ENCODE measurements at regions not wholly inside any gene's neighbourhood (a gene's known extent, or its start where the extent isn't known, plus 50 kb on each side); places are given as distances from the start of the nearest gene placed in this dataset.

DNA sequence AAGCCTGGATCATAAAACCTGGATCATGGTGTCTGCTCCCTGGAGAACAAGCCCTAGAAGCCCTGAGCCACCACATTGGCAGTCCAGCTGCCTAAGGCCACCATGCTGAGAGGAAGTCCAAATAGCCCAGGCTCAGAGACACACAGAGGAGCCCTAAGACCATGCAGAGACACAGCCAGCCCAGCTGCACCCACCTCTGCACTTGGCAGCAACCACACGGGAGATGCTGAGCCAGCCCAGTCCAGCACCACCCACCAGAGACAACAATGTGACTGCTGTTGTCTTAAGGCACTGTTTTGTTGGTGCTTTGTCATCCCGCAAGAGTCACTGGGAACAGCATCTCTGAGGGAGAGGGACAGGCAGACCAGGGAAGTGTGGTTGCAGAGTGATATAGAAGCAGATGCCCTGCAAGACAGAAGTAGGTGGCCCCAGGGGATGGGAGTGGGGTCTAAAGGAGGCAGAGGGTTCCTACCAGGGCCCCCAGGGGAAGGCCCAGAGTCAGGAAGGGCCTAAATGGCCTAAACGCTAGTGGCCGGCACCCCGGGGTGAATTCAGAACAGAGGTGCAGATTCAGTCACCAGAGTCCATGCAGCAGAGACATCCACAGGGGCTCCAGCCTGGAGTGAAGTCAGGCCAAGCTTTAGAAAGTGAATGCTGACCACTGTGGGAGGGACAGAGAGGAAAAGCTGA is 105.4 kb upstream of the PRR20G start:
- no peak for DNase-seq

- no peak for DNase-seq
Observed at GRCh38 chr3:127392156-127392490, 104.3 kb upstream of the PRR20G start.

GRCh38 chr3:127391436-127392155 is 103.8 kb upstream of the PRR20G start:
- no peak for DNase-seq

DNA sequence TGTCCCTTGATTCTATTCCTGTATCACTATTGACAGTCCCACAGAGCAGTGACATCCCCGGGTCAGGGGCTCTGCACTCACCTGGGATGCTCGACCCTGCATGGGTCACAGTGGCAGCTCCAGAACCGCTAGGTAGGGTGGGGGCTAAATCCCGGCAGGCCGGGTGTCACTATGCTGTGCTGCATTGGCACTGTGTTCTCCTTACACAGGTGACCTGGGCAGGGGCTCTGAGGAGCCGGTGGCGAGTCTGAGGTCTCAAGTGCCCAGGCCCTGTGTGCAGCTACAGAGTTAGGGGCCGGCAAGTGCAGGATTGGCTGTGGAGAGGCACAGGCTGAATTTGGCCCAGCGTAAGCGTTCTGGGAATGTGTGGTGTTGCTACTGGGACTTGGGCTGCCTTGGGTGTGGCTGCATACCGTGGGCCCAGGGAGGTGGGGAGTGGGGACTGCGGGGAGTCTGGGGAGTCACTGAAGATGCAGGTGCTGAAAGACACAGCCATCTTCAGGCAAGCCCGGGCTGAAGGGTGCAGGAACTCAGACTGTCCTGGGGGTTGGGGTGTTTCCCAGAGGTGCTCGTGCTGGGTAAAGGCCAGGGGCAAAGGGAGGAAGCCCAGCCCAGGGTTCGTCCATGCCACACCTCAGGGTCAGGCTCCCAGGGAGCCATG is 102.6 kb upstream of the PRR20G start:
- DNase-seq: no peak

GRCh38 chr3:127389913-127390312 is 102.1 kb upstream of the PRR20G start:
- no peak for DNase-seq

DNA sequence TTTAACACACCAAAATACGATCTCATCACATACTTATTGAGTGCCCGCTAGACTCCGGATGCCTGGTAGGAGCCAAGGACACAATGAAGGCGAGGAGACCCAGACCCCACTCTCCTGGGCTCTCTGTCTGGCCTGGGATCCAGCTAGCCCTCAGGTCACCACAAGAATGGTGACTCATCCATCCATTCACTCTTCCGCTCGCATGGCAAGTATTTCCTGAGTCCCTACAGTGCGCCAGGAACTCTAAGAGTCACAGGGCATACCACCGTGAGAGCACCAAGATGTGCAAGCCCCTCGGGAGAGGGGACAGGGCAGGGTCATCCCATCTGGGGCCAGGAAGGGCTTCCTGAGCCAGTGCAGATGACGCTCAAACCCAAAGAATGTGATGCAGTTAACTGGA is 101.6 kb upstream of the PRR20G start:
- no peak for DNase-seq

DNA sequence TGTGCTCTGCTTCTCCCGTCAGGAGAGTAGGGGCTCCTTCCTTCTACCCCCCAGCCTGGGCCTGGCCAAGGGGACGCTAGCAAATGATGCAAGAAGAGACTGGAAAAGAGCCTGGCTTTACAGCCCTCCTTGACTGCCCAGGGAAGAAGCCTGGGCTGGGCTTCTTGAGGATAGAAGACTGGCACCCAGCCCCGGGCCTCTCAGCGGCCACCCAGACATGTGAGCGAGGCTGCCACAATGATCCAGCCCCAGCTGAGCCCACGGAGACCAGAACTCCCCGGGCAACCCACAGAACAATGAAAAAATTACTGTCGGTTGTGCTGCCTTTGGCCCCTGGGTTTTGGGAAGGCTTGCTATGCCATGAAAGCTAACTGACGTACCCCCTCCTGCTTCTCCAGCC is 100.6 kb upstream of the PRR20G start:
- DNase-seq: no peak

DNA sequence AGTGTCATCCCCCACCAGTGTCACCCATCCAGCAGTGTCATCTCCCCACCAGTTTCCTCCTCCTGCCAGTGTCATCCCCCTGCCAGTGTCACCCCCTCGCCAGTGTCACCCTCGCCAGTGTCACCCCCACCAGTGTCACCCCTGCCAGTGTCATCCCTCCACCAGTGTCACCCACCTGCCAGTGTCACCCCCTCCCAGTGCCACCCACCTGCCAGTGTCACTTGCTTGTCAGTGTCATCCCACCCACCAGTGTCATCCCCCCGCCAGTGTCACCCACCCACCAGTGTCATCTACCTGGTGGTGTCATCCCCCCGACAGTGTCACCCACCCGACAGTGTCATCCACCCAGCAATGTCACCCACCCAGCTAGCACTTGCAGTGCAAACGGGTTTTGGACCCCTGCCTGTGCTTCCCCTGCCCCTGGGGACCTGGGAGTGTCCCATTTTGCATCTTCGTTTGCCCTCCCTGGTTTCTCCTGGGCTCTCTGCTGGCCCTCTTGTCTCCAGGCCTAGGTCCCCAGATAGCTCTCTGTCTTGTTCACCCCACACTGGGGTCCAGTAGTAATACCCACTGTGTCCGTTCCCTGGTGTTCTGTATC is 99.8 kb upstream of the PRR20G start:
- no peak for DNase-seq

- no peak for DNase-seq
Observed at GRCh38 chr3:127387119-127387518, 99.3 kb upstream of the PRR20G start.

- no peak for DNase-seq
Observed at GRCh38 chr3:127386490-127386889, 98.6 kb upstream of the PRR20G start.

DNA sequence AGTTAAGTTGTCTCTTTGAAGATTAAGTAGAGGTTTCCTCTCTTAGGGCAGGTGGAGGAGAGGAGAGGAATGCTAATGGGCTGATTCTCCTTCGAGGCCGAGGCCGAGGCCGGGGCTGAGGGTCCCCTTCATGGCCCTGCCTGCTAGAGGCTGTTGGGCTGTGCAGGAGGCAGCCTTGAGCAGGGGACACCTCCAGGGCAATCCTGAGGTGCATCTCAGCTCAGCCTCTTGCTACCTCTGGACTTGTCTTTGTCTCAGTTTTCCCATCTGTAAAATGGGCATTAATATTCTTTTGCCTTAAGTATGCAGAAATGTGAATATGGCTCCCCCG is 97.7 kb upstream of the PRR20G start:
- no peak for DNase-seq

DNA sequence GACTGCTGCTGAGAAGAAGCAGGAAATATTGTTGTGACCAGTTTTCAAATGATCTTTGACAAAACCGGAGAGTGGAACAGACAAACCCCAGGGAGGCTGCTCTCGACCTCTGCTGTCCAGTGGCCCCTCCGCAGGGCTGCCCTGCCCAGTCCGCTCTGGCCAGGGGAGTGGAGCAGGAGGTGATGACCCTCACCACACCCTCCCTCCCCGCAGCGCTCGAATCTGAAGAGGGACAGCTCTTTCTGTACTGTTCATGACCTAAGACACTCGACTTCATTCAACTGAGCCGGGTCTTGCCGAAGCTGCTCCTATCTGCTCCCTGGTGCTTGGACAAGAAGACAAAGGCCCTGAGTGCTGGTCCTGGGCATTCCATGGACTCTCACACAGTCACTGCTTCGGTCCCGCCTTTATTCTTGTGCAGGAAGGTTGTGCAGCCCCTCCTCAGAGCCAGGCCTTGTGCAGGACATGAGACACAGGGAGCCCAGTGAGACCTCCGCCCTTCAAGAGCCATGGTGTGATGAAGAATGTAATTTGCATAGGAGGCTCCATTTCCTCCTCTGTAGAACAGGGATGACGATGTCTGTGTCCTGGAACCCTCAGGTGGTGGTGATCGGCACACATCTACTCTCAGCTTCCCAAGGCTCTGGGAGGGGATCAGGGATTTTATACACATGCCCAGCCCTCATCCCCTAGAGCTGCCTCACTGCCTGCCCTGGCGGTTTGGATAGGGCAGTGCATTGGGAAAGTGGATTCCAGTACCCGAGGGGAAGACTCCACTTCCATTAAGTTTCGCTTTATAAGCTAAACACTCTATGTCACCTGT is 97.1 kb upstream of the PRR20G start:
- DNase-seq: no peak

DNA sequence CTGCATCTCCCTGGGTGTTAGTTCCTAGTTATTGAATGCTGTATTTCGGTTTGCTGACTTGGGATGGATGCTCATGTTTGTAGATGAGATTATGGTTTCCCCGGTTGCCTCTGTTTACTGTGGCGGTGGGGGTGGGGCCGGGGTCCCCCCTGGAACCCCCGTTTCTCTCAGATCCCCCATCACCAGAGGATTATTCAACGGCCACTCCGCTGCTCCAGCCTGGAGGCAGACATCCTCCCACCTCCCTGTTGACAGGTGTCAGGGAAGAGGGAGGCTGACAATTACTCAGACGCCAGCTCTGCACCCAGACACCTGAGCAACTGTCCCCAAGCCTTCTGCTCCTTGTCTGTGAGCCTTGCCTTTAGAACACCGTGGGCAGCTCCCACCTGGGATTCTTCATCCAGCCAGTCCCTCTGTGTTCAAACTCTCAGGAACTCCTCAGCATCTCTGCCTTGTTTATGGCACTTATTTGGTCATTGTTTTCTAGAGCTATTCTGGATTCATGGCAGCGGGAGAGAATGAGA is 95.9 kb upstream of the PRR20G start:
- no peak for DNase-seq

GRCh38 chr3:127377801-127378655 is 90.2 kb upstream of the PRR20G start:
- DNase-seq: no peak

DNA sequence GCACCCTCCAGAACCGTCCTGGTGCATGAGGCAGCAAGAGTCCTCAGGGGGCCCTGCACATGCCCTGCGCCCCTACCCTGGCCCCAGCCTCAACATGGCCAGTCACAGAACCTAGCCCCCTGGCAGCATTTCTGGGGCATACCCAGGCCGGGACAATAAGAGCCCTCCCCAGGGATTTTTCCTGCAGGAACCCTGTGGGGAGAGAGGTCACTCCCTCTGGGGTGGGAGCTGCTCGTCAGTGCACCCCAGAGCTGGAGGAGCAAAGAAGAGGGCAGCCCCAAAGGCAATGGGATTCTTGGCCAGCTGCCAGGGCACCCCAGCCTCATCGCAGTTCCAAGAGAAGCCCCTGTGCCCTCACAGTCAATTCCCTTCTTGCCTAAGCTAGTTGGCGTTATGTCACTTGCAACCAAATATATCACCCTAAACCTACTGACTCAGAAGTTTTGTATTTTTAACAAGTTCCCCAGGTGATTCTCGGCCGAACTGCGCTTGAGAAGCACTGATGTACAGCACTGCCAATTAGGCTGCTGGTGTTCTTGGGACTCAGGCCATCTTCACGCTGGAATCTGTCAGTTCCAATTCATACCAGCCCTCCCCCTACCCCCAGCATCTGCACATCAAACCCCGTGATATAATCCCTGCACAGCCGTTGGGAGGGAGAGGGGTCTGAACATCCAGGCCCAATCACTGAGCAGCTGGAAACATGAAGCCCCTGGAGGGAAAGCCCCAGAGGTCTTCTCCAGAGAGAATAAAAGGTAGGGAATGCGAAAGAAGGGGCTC is 87.5 kb upstream of the PRR20G start:
- no peak for DNase-seq

GRCh38 chr3:127374086-127375010 is 86.5 kb upstream of the PRR20G start:
- peak; percentile 63 for DNase-seq

DNA sequence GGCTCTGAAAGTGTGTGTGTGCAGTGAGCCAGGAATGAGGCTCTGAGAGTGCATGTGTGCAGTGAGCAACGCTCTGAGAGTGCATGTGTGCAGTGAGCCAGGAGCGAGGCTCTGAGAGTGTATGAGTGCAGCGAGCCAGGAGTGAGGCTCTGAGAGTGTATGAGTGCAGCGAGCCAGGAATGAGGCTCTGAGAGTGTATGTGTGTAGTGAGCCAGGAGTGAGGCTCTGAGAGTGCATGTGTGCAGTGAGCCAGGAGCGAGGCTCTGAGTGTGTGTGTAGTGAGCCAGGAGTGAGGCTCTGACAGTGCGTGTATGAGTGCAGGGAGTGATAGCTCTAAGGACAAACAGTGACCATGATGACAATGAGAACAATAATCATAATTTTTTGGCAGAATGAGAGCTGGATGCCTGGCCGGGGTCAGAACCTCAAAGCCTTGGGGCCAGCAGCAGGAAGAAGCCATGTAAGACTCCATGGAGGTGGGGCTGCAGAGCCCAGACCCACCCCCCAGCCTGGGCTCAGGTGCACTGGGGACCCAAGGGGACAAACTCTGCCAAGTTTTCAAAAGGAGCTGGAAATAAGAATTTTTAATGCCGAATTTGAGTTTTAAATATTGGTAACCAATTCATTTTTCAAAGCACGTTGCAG is 85.7 kb upstream of the PRR20G start:
- DNase-seq: no peak

GRCh38 chr3:127371846-127372245 is 84.0 kb upstream of the PRR20G start:
- no peak for DNase-seq

- no peak for DNase-seq
Observed at GRCh38 chr3:127371334-127371733, 83.5 kb upstream of the PRR20G start.

All from stimulated activated CD8-positive, alpha-beta memory T cell treated with anti-CD3 and anti-CD28 coated beads, Interleukin-4, amount 100 ng/mL, for 48 hours (primary cell).